OCI-LY1 (cell line): ENCODE measurements at regions not wholly inside any gene's neighbourhood (a gene's known extent, or its start where the extent isn't known, plus 50 kb on each side); places are given as distances from the start of the nearest gene placed in this dataset.

ENCODE experiments used
- H2AFZ ChIP-seq: fragments of 200-600 bp; sonication (generic), shearing (Covaris generic); 2 replicates; pipeline ENCODE4 v1.6.0; 2014; ENCODE audit warnings: antibody characterized with exemption, mild to moderate bottlenecking, low read length
- H3F3A ChIP-seq: fragments of 200-600 bp; sonication (generic), shearing (Covaris generic); 2 replicates; pipeline ENCODE4 v1.6.0; 2014; ENCODE audit warnings: mild to moderate bottlenecking, antibody characterized with exemption, low read length, moderate library complexity; ENCODE audit not compliant: insufficient read depth
- H3K27ac ChIP-seq: fragments of 200-600 bp; sonication (generic); 2 replicates; pipeline ENCODE4 v1.5.1; 2014; ENCODE audit warnings: low read length, mixed run types, mild to moderate bottlenecking, low read depth; ENCODE audit not compliant: poor library complexity, severe bottlenecking
- H3K27me3 ChIP-seq: fragments of 200-600 bp; sonication (generic); 2 replicates; pipeline ENCODE4 v1.6.0; 2014; ENCODE audit warnings: antibody characterized with exemption, mild to moderate bottlenecking, low read length, moderate library complexity; ENCODE audit not compliant: insufficient read depth
- H3K36me3 ChIP-seq: fragments of 200-600 bp; sonication (generic); 2 replicates; pipeline ENCODE4 v1.6.1; 2014; ENCODE audit warnings: mild to moderate bottlenecking, antibody characterized with exemption, low read length, moderate library complexity, mixed read lengths; ENCODE audit not compliant: insufficient read depth
- H3K4me1 ChIP-seq: fragments of 200-600 bp; sonication (generic); 2 replicates; pipeline ENCODE4 v1.5.1; 2014; ENCODE audit warnings: mild to moderate bottlenecking, low read length, moderate library complexity; ENCODE audit not compliant: insufficient read depth, severe bottlenecking
- H3K4me2 ChIP-seq: fragments of 200-600 bp; sonication (generic), shearing (Covaris generic); 2 replicates; pipeline ENCODE4 v1.6.1; 2014; ENCODE audit warnings: low read length
- H3K4me3 ChIP-seq: fragments of 200-600 bp; sonication (generic); 2 replicates; pipeline ENCODE4 v1.5.1; 2014; ENCODE audit warnings: low read length, low read depth, mild to moderate bottlenecking, mixed read lengths; ENCODE audit not compliant: poor library complexity, severe bottlenecking
- H3K79me2 ChIP-seq: fragments of 200-600 bp; shearing (Covaris generic); 2 replicates; pipeline ENCODE4 v1.6.1; 2016; ENCODE audit warnings: mixed run types, low read length, mixed read lengths; ENCODE audit not compliant: insufficient read depth
- H3K9ac ChIP-seq: fragments of 200-600 bp; sonication (generic), shearing (Covaris generic); 2 replicates; pipeline ENCODE4 v1.6.1; 2014; ENCODE audit warnings: mild to moderate bottlenecking, low read length, mixed read lengths
- H3K9me2 ChIP-seq: fragments of 200-600 bp; sonication (generic), shearing (Covaris generic); 2 replicates; pipeline ENCODE4 v1.6.1; 2014; ENCODE audit warnings: low read depth, mild to moderate bottlenecking, low read length, mixed read lengths
- H3K9me3 ChIP-seq: fragments of 200-600 bp; shearing (Covaris generic); 2 replicates; pipeline ENCODE4 v1.6.1; 2014; ENCODE audit warnings: low read length, mixed read lengths
- H4K20me1 ChIP-seq: fragments of 200-600 bp; sonication (generic), shearing (Covaris generic); 2 replicates; pipeline ENCODE4 v1.6.0; 2016; ENCODE audit warnings: mild to moderate bottlenecking, low read length; ENCODE audit not compliant: insufficient read depth
- CTCF ChIP-seq: fragments of 200-600 bp; sonication (generic), shearing (Covaris generic); IDR thresholded peaks from 2 replicates; pipeline ENCODE4 v1.5.1; 2017; ENCODE audit warnings: mild to moderate bottlenecking, antibody characterized with exemption, low read length, moderate library complexity, mixed read lengths
- EZH2 ChIP-seq: fragments of 200-600 bp; sonication (generic), shearing (Covaris generic); IDR thresholded peaks from 2 replicates; pipeline ENCODE4 v1.8.0; 2017; ENCODE audit warnings: borderline replicate concordance, mixed run types, mild to moderate bottlenecking, antibody characterized with exemption, low read length, moderate library complexity, mixed read lengths

- Histone ChIP-seq H3K4me1 (no peaks in the 10 kb centered on the region), H3K4me3 (no peak overlapping the region), H3K9ac (no peak overlapping the region), H2AFZ (no peak overlapping the region), H3K9me2 (no peaks in the 10 kb centered on the region), H3K27me3 (no peaks in the 10 kb centered on the region), H3K36me3 (no peaks in the 10 kb centered on the region), H3F3A (no peaks in the 10 kb centered on the region), H3K9me3 (no peaks in the 10 kb centered on the region), H4K20me1 (no peaks in the 10 kb centered on the region), H3K79me2 (no peaks in the 10 kb centered on the region), H3K27ac (no peak overlapping the region), H3K4me2 (no peak overlapping the region)
- TF ChIP-seq CTCF, result no peak
- TF ChIP-seq EZH2, result no peak
Measured at GRCh38 chr2:105691947-105692390, 52.7 kb upstream of the NCK2 start.

GRCh38 chr2:105690566-105690965, 54.1 kb upstream of the NCK2 start:
- Histone ChIP-seq H3K9me3 (no peaks in the 10 kb centered on the region), H4K20me1 (no peaks in the 10 kb centered on the region), H3K9me2 (no peaks in the 10 kb centered on the region), H3K27ac (no peak overlapping the region), H3K4me3 (no peak overlapping the region), H3K9ac (no peak overlapping the region), H3K36me3 (no peaks in the 10 kb centered on the region), H2AFZ (no peak overlapping the region), H3K4me2 (no peak overlapping the region), H3K79me2 (no peaks in the 10 kb centered on the region), H3K4me1 (no peaks in the 10 kb centered on the region), H3K27me3 (no peaks in the 10 kb centered on the region), H3F3A (no peaks in the 10 kb centered on the region)
- TF ChIP-seq CTCF (no peak), EZH2 (no peak)

GRCh38 chr2:105689484-105689883, 55.2 kb upstream of the NCK2 start:
- no peak overlapping the region for H2AFZ ChIP-seq
- TF ChIP-seq EZH2, result no peak
- TF ChIP-seq CTCF, result no peak

More at GRCh38 chr2:105689484-105689883, 55.2 kb upstream of the NCK2 start:
- Histone ChIP-seq H3K9me3 (no peaks in the 10 kb centered on the region), H3K9ac (no peak overlapping the region), H3K4me1 (no peaks in the 10 kb centered on the region), H3K4me3 (no peak overlapping the region), H3K9me2 (no peaks in the 10 kb centered on the region), H3K79me2 (no peaks in the 10 kb centered on the region), H3K4me2 (no peak overlapping the region), H3K36me3 (no peaks in the 10 kb centered on the region), H3F3A (no peaks in the 10 kb centered on the region), H3K27me3 (no peaks in the 10 kb centered on the region), H4K20me1 (no peaks in the 10 kb centered on the region), H3K27ac (no peak overlapping the region)
